ENCODE measurements at regions not wholly inside any gene's neighbourhood (a gene's known extent, or its start where the extent isn't known, plus 50 kb on each side); places are given as distances from the start of the nearest gene placed in this dataset.

DNA sequence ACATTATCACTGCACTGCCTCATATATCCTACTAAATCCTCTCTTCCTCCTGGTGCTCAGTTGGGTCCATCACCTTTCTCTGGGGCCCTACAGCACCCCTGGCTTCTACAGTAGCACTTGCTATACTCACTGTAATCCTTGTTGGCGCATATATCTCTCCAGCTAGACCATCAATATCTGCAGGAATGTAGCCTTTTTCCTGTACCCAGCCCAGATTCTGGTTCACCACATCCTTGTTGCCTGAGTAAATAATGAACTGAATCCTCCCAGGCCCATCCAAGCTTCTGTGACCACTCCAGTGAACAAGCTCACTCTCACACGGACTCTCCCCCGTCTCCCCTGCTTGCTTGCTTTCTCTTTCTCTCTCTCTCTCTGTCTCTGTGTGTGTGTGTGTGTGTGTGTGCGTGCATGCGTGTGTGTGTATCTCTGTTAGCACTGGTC, 62.5 kb upstream of the LIPC start:
- TF ChIP-seq, protein P1, sequence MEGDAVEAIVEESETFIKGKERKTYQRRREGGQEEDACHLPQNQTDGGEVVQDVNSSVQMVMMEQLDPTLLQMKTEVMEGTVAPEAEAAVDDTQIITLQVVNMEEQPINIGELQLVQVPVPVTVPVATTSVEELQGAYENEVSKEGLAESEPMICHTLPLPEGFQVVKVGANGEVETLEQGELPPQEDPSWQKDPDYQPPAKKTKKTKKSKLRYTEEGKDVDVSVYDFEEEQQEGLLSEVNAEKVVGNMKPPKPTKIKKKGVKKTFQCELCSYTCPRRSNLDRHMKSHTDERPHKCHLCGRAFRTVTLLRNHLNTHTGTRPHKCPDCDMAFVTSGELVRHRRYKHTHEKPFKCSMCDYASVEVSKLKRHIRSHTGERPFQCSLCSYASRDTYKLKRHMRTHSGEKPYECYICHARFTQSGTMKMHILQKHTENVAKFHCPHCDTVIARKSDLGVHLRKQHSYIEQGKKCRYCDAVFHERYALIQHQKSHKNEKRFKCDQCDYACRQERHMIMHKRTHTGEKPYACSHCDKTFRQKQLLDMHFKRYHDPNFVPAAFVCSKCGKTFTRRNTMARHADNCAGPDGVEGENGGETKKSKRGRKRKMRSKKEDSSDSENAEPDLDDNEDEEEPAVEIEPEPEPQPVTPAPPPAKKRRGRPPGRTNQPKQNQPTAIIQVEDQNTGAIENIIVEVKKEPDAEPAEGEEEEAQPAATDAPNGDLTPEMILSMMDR (IDR thresholded peaks at IDR 0.05): no peak
- TF ChIP-seq EZH2phosphoT487 (IDR thresholded peaks at IDR 0.05): no peak

All from neural progenitor cell (in vitro differentiated cells).